Activated naive CD8-positive, alpha-beta T cell treated with anti-CD3 and anti-CD28 coated beads, Interleukin-2, amount 10 ng/mL, durations not matched to agents 7 days and 5 days (primary cell): ENCODE measurements at regions not wholly inside any gene's neighbourhood (a gene's known extent, or its start where the extent isn't known, plus 50 kb on each side); places are given as distances from the start of the nearest gene placed in this dataset.
"Not testable (repeated sequence)": the region's sequence is repeated elsewhere in the genome, so short reads cannot be mapped to it uniquely, and the experiment has no call there.

ENCODE experiments used
- ATAC-seq: fragments of 150-1000 bp; cut with Tn5 transposase; one replicate; pipeline ENCODE4 v1.10.0; 2021; ENCODE audit warnings: low read depth, moderate library complexity
- POLR2A ChIA-PET: fragments of 350-600 bp; sonication (Branson Sonifier 250); formaldehyde crosslinking; loops from one replicate; lab custom pipeline; 2021; ENCODE audit warnings: antibody characterized with exemption; lab: Charles Lee
- DNase-seq: peaks from one replicate; pipeline ENCODE4 v3.0.0; 2021
- H3K27ac Mint-ChIP-seq: one replicate; pipeline ENCODE4 v1.8.0; 2022; ENCODE audit warnings: mild to moderate bottlenecking, mixed read lengths
- H3K27me3 Mint-ChIP-seq: one replicate; pipeline ENCODE4 v1.8.0; 2022; ENCODE audit warnings: mild to moderate bottlenecking, moderate library complexity, mixed read lengths
- H3K36me3 Mint-ChIP-seq: one replicate; pipeline ENCODE4 v1.8.0; 2021; ENCODE audit warnings: mild to moderate bottlenecking, mixed read lengths
- H3K4me1 Mint-ChIP-seq: one replicate; pipeline ENCODE4 v1.8.0; 2021; ENCODE audit warnings: mixed read lengths
- H3K4me3 Mint-ChIP-seq: one replicate; pipeline ENCODE4 v1.8.0; 2022; ENCODE audit warnings: mild to moderate bottlenecking, moderate library complexity, mixed read lengths
- H3K9me3 Mint-ChIP-seq: one replicate; pipeline ENCODE4 v1.8.0; 2021; ENCODE audit warnings: mixed read lengths

DNA sequence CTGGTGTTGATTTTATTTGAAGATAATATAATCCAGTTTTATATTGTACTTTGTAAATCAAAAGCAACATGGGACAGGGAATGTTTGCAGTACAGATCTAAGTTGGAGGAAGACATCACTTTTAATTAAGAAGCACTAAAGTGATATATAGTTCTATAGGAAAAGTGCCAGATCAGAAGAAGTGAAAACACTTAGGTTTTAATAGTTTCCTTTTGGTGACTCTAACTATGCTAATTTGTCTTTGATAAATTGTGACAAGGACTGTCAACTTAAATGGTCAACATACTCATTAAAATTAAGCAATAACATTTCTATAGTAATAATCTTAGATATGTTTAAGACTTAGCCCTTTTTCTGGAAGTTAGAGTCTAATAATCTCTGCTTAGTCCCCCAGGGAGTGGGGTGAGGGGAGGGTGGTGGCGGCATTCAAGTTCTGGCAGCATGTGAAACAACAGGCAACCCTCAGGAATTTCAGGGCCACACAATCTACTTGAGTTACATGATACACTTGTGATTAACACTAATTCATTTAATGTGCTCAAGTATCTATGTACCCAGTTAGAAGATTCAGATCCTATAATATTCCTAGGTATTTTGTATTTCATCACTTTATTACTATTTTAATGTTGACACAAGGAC, 1026.5 kb downstream of the NR2F1-AS1 start:
- no peaks in the 10 kb centered on the region for H3K36me3 Mint-ChIP-seq
- ATAC-seq (no peak), DNase-seq (no peak)
- H3K27me3 Mint-ChIP-seq, result no peaks in the 10 kb centered on the region
- no peak overlapping the region for H3K4me3 Mint-ChIP-seq
- H3K27ac Mint-ChIP-seq, result no peak overlapping the region
- H3K9me3 Mint-ChIP-seq, result peaks cover 1% of the 10 kb centered on the region
- POLR2A ChIA-PET, result no interaction called here
- no peaks in the 10 kb centered on the region for H3K4me1 Mint-ChIP-seq

DNA sequence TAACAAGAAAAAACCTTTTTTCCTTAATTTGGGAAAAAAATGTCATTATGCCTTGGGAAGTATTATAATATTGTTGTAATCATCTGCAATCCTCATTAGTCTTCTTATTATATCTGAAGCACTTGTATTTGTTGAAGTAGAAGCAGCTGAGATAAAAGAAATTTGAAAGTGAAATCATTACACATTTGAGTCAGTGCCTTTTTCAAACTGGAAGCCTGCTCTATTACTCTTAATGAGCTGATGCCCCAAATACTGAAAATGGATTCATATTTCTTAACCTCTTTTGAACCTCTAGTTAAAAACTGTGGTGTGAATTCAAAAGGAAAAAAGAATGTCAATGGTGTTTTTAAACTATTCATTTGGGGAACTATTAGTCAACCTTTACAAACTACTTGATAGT, 1027.7 kb downstream of the NR2F1-AS1 start:
- no peak overlapping the region for H3K4me3 Mint-ChIP-seq

DNA sequence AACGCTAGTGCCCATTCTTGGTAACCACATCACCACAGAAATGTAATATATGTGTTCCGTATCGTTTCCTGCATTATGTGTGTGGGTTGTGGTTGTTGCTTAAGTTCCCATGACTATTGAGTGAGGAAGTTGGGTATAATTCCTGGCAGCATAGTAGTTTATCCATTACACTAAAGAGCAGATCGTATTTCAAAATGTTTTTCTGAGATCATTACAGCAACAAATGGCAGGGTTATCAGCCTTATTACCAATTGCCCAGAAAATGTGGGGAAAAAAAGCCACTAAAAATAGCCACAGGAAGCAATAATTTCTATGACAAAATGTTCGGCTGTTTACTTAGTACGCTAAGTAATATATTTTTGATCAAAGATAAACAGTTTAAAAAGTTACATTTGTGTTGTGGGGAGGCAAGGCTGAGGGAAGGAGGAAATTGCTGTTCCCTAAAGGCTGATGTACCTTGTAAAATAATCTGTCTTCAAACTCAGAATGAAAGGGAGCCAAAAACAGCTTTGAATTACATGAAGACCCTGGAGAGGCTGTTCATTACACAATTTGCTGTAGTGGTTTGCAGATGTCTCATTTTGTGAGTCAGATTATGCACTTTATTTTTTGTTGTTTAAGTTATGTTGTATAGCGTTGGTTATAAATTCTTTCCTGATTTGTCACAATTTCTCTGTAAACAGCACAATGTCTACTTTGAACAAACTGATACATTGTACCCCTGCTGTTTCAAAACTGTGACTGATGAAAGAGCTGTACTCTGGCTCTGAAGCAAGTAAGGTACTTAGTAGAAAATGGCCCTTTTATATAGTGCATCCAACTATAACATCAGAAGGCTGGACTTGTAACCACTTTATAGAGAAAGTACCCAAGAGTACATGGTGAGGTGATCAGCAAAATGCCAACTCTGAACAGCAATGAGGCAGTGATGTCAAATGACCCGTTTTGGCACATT, 1028.5 kb downstream of the NR2F1-AS1 start:
- H3K36me3 Mint-ChIP-seq, result no peaks in the 10 kb centered on the region
- H3K27ac Mint-ChIP-seq, result no peak overlapping the region
- peaks cover 1% of the 10 kb centered on the region for H3K9me3 Mint-ChIP-seq
- H3K4me1 Mint-ChIP-seq, result no peaks in the 10 kb centered on the region
- POLR2A ChIA-PET, result no interaction called here
- ATAC-seq, result no peak
- no peak for DNase-seq
- H3K27me3 Mint-ChIP-seq, result no peaks in the 10 kb centered on the region
- no peak overlapping the region for H3K4me3 Mint-ChIP-seq

More for the DNA sequence above, 1027.7 kb downstream of the NR2F1-AS1 start:
- H3K4me1 Mint-ChIP-seq, result no peaks in the 10 kb centered on the region
- ATAC-seq (no peak), DNase-seq (no peak)
- POLR2A ChIA-PET, result no interaction called here
- no peaks in the 10 kb centered on the region for H3K27me3 Mint-ChIP-seq
- no peaks in the 10 kb centered on the region for H3K36me3 Mint-ChIP-seq
- peaks cover 1% of the 10 kb centered on the region for H3K9me3 Mint-ChIP-seq
- H3K27ac Mint-ChIP-seq, result no peak overlapping the region

DNA sequence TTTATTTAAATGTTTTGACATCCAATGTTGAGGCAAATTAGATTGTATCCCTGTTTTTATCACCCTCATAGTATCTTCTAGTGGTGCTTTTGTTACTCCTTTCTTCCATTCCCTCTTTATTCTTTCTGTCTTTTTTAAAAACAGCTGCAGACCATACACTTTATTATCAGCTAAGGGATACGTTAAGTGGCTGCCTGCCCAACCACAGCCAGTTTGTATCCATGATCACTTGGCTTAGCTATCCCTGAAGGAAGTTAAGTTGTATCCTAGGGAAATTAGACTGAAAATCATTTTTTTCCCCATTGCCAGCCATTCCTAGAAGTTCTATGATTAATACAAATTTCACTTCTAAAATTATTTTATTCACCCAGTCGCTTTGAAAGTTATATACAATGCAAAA, 1032.7 kb downstream of the NR2F1-AS1 start:
- Mint-ChIP-seq H3K4me1 (no peaks in the 10 kb centered on the region), H3K27ac (no peak overlapping the region), H3K27me3 (no peaks in the 10 kb centered on the region), H3K9me3 (peaks cover 3% of the 10 kb centered on the region), H3K4me3 (no peak overlapping the region), H3K36me3 (no peaks in the 10 kb centered on the region)
- POLR2A ChIA-PET, result no interaction called here
- DNase-seq (no peak), ATAC-seq (no peak)

DNA sequence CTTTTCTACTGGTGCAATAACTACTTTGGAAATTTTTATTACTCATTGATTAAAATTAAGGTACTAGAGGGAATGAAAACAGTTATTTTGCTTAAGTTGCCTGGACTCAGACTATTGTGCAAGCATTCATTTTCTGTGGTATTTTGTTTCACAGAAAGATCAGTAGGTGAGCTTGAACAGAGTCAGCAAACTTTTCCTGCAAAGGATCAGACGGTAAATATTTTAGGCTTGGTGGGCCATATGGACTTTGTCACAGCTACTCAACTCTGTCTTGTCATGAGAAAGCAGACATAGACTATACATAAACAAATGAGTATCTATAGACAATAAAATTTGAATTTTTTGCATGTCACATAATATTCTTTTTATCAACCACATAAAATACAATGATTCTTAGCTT, 1036.4 kb downstream of the NR2F1-AS1 start:
- no peak overlapping the region for H3K4me3 Mint-ChIP-seq

DNA sequence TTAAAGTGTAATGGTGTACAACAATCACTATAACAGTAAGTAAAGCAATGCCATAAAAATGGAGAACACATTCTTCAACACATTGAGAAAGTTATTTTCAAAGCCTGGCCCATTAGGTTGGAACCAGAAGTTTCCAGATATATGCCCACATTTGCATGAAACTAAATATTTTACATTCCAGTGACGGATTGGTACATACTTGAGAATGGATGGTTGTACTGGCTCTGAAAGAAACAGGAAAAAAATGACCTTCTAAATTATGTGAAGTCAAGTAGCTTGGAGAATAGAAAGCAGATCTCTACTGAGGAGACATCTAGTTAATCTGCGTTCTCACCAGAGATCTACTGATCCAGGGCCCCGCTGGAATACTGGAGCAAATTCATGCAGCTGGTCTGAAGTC, 1037.0 kb downstream of the NR2F1-AS1 start:
- Mint-ChIP-seq H3K4me1 (no peaks in the 10 kb centered on the region), H3K36me3 (no peaks in the 10 kb centered on the region), H3K27me3 (no peaks in the 10 kb centered on the region), H3K4me3 (no peak overlapping the region), H3K9me3 (peaks cover 8% of the 10 kb centered on the region), H3K27ac (no peak overlapping the region)
- POLR2A ChIA-PET, result no interaction called here
- ATAC-seq (no peak), DNase-seq (no peak)

More for the DNA sequence above, 1036.4 kb downstream of the NR2F1-AS1 start:
- Mint-ChIP-seq H3K27ac (no peak overlapping the region), H3K27me3 (no peaks in the 10 kb centered on the region), H3K9me3 (peaks cover 8% of the 10 kb centered on the region), H3K4me1 (no peaks in the 10 kb centered on the region), H3K36me3 (no peaks in the 10 kb centered on the region)
- POLR2A ChIA-PET, result no interaction called here
- no peak for DNase-seq
- no peak for ATAC-seq

DNA sequence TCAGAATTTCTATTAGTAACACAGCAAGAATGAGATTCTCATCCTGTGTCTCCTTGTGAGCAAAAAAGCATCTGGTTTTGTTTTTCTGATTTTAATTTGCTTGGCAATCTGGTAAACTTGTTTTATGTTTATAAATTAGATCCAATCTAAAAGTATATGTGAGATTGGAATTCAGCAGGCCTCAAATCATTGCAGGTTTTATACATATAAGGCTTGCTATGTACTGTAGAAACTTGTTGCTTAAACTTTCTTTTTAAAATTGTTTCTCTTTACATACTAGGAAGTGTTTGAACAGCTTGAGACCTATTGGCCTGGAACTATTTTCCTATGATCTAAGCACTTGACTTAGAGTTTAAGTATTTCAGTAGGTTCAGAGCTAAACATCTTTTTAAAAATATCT, 1037.8 kb downstream of the NR2F1-AS1 start:
- Mint-ChIP-seq H3K27me3 (no peaks in the 10 kb centered on the region), H3K4me1 (no peaks in the 10 kb centered on the region), H3K4me3 (no peak overlapping the region), H3K27ac (no peak overlapping the region), H3K9me3 (peaks cover 8% of the 10 kb centered on the region), H3K36me3 (no peaks in the 10 kb centered on the region)
- POLR2A ChIA-PET, result no interaction called here
- DNase-seq (no peak), ATAC-seq (no peak)

DNA sequence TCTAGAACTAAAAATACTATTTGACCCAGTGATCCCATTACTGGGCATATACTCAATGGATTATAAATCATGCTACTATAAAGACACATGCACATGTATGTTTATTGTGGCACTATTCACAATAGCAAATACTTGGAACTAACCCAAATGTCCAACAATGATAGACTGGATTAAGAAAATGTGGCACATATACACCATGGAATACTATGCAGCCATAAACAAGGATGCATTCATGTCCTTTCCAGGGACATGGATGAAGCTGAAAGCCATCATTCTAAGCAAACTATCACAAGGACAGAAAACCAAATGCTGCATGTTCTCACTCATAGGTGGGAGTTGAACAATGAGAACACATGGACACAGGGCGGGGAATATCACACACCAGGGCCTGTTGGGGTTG, 1039.0 kb downstream of the NR2F1-AS1 start:
- H3K4me1 Mint-ChIP-seq, POLR2A ChIA-PET: not testable (repeated sequence)

DNA sequence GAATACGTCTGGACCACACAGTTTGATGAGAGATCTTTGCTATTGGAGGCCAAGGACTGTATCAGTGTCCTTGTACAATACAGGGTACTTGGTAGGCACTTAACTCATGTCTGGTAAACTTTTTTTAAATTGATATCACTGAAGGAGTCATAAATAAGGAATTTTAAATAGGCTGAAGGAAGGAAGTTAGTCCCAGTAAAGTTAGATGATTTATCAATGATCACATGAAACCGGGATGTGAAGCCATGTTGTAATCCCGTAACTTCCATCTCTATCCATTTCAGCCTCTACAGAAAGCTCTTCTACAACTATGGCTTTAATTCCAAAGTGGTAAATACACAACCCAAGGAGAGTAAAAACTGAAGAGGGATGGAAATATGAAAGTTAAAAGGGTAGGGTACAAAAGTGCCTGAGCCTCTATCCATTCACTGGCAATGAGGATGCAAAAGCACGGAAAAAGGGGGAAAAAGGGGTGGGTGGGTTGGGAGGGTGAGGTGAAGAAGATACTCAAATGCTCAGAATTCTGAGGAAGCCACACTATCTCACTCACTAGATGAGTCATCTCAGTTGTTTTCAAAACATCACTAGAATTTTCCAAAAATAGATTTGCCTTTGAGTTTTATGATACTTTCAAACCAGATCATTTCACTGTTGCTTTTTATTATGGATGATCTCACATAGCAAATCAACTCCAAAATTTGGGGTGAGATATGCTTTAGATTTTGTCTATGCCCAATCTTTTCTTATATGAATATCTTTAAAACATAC, 1053.5 kb downstream of the NR2F1-AS1 start:
- Mint-ChIP-seq H3K4me3 (no peak overlapping the region), H3K27me3 (no peaks in the 10 kb centered on the region), H3K36me3 (no peaks in the 10 kb centered on the region), H3K9me3 (no peaks in the 10 kb centered on the region), H3K27ac (no peak overlapping the region), H3K4me1 (no peaks in the 10 kb centered on the region)
- DNase-seq (no peak), ATAC-seq (no peak)
- POLR2A ChIA-PET, result no interaction called here

More for the DNA sequence above, 1039.0 kb downstream of the NR2F1-AS1 start:
- H3K9me3 Mint-ChIP-seq, H3K27me3 Mint-ChIP-seq, ATAC-seq, H3K4me3 Mint-ChIP-seq, H3K27ac Mint-ChIP-seq, DNase-seq, H3K36me3 Mint-ChIP-seq: not testable (repeated sequence)

DNA sequence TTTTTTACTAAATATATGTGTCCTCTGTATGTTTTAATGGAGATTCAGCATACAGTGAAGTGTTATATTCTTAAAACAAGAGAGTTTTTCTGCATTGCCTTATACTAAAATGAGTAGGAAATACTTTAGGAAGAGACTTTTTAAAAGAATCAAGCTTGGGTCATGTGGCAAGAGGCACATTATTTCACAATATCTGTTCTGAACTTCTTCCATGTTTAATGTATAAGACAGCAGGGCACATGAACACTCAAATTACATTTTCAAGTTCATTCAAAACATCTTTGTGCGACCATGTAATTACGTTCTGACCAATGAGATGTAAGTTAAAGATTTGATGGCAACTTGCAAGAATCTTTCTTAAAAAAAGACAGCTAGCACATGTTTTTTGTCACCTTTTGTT, 1055.9 kb downstream of the NR2F1-AS1 start:
- H3K4me3 Mint-ChIP-seq, result no peak overlapping the region
- H3K4me1 Mint-ChIP-seq, result no peaks in the 10 kb centered on the region
- POLR2A ChIA-PET, result no interaction called here
- H3K36me3 Mint-ChIP-seq, result no peaks in the 10 kb centered on the region
- DNase-seq (no peak), ATAC-seq (no peak)
- H3K27me3 Mint-ChIP-seq, result no peaks in the 10 kb centered on the region
- no peak overlapping the region for H3K27ac Mint-ChIP-seq
- H3K9me3 Mint-ChIP-seq, result no peaks in the 10 kb centered on the region

DNA sequence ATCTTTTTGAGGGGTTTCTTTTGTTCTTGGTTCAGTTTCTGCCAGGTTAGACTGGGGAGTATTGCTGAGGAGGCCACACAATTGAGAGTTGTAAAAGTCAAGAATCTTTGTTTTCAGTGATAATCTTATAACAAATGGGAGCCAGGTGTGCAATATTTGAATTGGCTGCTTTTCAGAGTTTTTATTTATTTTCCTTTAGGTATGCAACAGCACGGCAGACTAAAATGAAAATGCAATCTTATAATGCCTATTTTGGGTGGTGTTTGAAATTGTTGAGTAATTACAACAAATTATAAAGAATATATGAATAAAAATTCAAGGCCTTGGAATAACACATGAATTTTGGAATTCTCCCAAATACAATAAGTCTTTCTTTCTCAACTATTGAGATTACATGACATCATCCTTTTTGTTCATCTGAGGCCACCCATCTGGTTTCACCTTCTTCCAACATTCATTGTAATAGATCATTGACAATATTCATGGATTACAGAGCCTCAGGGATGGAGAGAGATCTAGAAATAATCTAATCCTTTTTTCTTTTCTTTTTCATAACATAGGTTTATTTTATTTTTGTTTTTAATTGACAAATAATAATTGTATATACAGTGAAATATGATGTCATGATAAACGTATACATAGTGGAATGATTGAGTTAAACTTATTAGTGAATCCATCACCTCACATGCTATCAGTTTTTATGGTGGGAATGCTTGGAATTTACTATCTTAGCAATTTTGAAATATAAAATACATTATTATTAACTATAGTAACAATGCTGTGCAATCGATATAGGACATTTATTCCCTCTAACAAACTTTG, 1061.0 kb downstream of the NR2F1-AS1 start:
- H3K4me3 Mint-ChIP-seq, result no peak overlapping the region
- POLR2A ChIA-PET, result no interaction called here
- H3K4me1 Mint-ChIP-seq, result no peaks in the 10 kb centered on the region
- H3K36me3 Mint-ChIP-seq, result no peaks in the 10 kb centered on the region
- H3K27ac Mint-ChIP-seq, result no peak overlapping the region
- no peaks in the 10 kb centered on the region for H3K9me3 Mint-ChIP-seq
- no peaks in the 10 kb centered on the region for H3K27me3 Mint-ChIP-seq
- no peak for ATAC-seq
- DNase-seq, result no peak

DNA sequence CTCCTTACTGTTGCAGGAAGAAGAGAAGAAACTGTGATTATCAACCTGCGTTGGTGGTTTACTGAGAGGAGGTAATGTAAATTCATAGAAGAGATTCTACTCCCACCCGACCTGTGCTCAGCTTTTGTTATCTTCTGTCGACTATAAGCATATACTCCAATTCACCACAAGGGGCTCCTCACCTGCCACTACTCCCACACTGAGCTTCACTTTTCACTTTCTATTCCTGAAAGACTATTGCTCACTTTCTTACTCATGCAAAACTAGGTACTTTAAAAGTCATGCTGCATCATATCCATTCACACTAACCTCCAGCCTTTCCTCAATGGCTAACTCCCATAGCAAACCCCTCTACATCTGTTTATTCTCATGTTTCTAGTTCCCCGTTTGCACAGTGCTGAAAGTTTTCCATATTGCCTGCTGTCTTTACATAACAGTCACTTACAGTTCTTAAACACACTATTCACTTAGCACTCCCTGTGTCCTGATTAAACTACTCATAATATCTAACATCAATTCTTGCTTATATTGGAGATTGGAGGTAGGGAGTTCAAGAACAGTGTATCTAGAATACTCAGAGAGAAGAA, 1062.6 kb downstream of the NR2F1-AS1 start:
- POLR2A ChIA-PET, result no interaction called here
- no peak for DNase-seq
- Mint-ChIP-seq H3K36me3 (no peaks in the 10 kb centered on the region), H3K9me3 (no peaks in the 10 kb centered on the region), H3K27ac (no peak overlapping the region), H3K27me3 (no peaks in the 10 kb centered on the region), H3K4me3 (no peak overlapping the region), H3K4me1 (no peaks in the 10 kb centered on the region)
- no peak for ATAC-seq
